H1 (cell line): ENCODE measurements at regions not wholly inside any gene's neighbourhood (a gene's known extent, or its start where the extent isn't known, plus 50 kb on each side); places are given as distances from the start of the nearest gene placed in this dataset.

Experiments
- CHD7 ChIP-seq: fragments of 300-600 bp; sonication (generic); IDR thresholded peaks from 2 replicates; pipeline ENCODE4 v1.7.1; 2012; ENCODE audit warnings: low read length, moderate library complexity, mild to moderate bottlenecking, inconsistent platforms; ENCODE audit not compliant: insufficient replicate concordance
- JUN ChIP-seq: IDR thresholded peaks from 2 replicates; pipeline ENCODE4 v1.6.1; 2011; ENCODE audit warnings: low read depth, mild to moderate bottlenecking, improper control_type of control experiment, low read length
- KDM5A ChIP-seq: fragments of 200-600 bp; IDR thresholded peaks from 2 replicates; pipeline ENCODE4 v1.7.1; 2012; ENCODE audit warnings: mild to moderate bottlenecking, low read length, inconsistent platforms, mixed read lengths
- POLR2AphosphoS5 ChIP-seq: IDR thresholded peaks from 2 replicates; pipeline ENCODE4 v1.6.1; 2011; ENCODE audit warnings: low read depth, low read length
- POU5F1 ChIP-seq: IDR thresholded peaks from 2 replicates; pipeline ENCODE4 v1.6.1; 2011; ENCODE audit warnings: low read depth, mild to moderate bottlenecking, low read length, moderate library complexity
- SIRT6 ChIP-seq: IDR thresholded peaks from one replicate; pipeline ENCODE4 v1.7.1; 2012; ENCODE audit warnings: low read length, inconsistent platforms
- TAF7 ChIP-seq: optimal IDR thresholded peaks from 2 replicates; pipeline ENCODE3; 2011; ENCODE audit warnings: low read depth, mild to moderate bottlenecking, inconsistent platforms, low read length, moderate library complexity, borderline replicate concordance

- TF ChIP-seq CHD7 (no peak), KDM5A (no peak), JUN (no peak), SIRT6 (no peak), POU5F1 (no peak), POLR2AphosphoS5 (no peak), TAF7 (no peak)
Observed at GRCh38 chr12:124432376-124432775, 135.0 kb downstream of the NCOR2 start (continued).
